CD4-positive, CD25-positive, alpha-beta regulatory T cell (primary cell): ENCODE measurements at regions not wholly inside any gene's neighbourhood (a gene's known extent, or its start where the extent isn't known, plus 50 kb on each side); places are given as distances from the start of the nearest gene placed in this dataset.

ENCODE experiments used
- ATAC-seq, 2 donors: fragments of 150-1000 bp; cut with Tn5 transposase; one replicate each; pipeline ENCODE4 v1.10.0; 2021; ENCODE audit warnings: low read depth in 2 of 2, moderate number of reproducible peaks in 2 of 2, moderate library complexity in 1 of 2
- DNase-seq, 3 donors: peaks; one replicate each; pipeline versions ENCODE4 v3.0.0 to v3.0.0-alpha.2; 2012 to 2022; ENCODE audit warnings: mixed read lengths in 1 of 3
- H3K27ac ChIP-seq: one replicate; pipeline ENCODE4 v1.7.0; 2013; ENCODE audit warnings: mild to moderate bottlenecking, low read length; ENCODE audit not compliant: insufficient read depth, poor library complexity, severe bottlenecking
- H3K27me3 ChIP-seq: one replicate; pipeline ENCODE4 v1.7.0; 2013; ENCODE audit warnings: low read length; ENCODE audit not compliant: control insufficient read depth, insufficient read depth
- H3K36me3 ChIP-seq: one replicate; pipeline ENCODE4 v1.7.0; 2013; ENCODE audit warnings: mild to moderate bottlenecking, low read length, moderate library complexity; ENCODE audit not compliant: control insufficient read depth, insufficient read depth
- H3K4me1 ChIP-seq: 2 replicates; pipeline ENCODE4 v1.7.0; 2013; ENCODE audit warnings: mild to moderate bottlenecking, low read length; ENCODE audit not compliant: insufficient read depth, control insufficient read depth, poor library complexity, severe bottlenecking
- H3K4me3 ChIP-seq: one replicate; pipeline ENCODE4 v1.7.0; 2013; ENCODE audit warnings: low read depth, mild to moderate bottlenecking, low read length, moderate library complexity
- H3K9me3 ChIP-seq, 2 experiments: 1 replicate in 1 of 2; 2 replicates in 1 of 2; pipeline ENCODE4 v1.7.0; 2013; ENCODE audit warnings: low read length in 2 of 2, mild to moderate bottlenecking in 1 of 2, moderate library complexity in 1 of 2; ENCODE audit not compliant: control insufficient read depth in 2 of 2
- H3K27ac Mint-ChIP-seq, 3 donors: one replicate each; pipeline ENCODE4 v1.8.0; 2020 to 2022; ENCODE audit warnings: mild to moderate bottlenecking in 3 of 3, mixed read lengths in 3 of 3, moderate library complexity in 2 of 3
- H3K27me3 Mint-ChIP-seq: one replicate; pipeline ENCODE4 v1.8.0; 2022; ENCODE audit warnings: mild to moderate bottlenecking, mixed read lengths
- H3K36me3 Mint-ChIP-seq: one replicate; pipeline ENCODE4 v1.8.0; 2020; ENCODE audit warnings: mixed read lengths
- H3K4me1 Mint-ChIP-seq, 4 donors: one replicate each; pipeline ENCODE4 v1.8.0; 2020 to 2022; ENCODE audit warnings: mixed read lengths in 4 of 4, mild to moderate bottlenecking in 1 of 4
- H3K4me3 Mint-ChIP-seq, 4 donors: one replicate each; pipeline ENCODE4 v1.8.0; 2020 to 2022; ENCODE audit warnings: mild to moderate bottlenecking in 4 of 4, mixed read lengths in 4 of 4, moderate library complexity in 3 of 4
- H3K9me3 Mint-ChIP-seq, 7 donors: one replicate each; pipeline ENCODE4 v1.8.0; 2020 to 2022; ENCODE audit warnings: mixed read lengths in 7 of 7, mild to moderate bottlenecking in 3 of 7, moderate library complexity in 2 of 7

DNA sequence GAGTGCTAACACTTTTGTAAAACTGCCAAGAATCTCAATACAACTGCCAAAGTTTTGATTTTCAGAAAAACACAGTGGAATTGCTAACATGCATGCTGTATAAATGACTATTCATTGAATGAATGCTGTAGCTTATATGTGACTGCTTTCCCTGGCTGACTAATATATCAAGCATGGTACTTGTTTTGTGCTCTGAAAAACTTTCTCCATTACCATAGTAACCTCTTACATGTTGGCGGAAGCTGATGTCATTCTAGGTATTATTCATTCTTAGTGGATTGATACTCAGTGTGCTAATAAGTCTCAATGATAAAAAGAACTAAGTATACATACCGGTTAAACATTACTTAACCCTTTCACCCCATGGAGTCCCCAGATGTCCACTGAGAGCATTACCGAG, 166.1 kb upstream of the MYO16 start:
- DNase-seq (peak in 2 of 3 donors; percentile 27 to 68), ATAC-seq (peak; percentile 84 to 94)
- H3K9me3 Mint-ChIP-seq = peaks cover 0 to 3% (median 1%) of the 10 kb centered on the region in 7 donors
- H3K27ac Mint-ChIP-seq = peak overlapping the region in 1 of 3 donors; percentile 21
- Histone ChIP-seq H3K36me3 (no peaks in the 10 kb centered on the region), H3K4me1 (no peaks in the 10 kb centered on the region), H3K4me3 (no peak overlapping the region), H3K9me3 (no peaks in the 10 kb centered on the region), H3K27me3 (no peaks in the 10 kb centered on the region), H3K27ac (peak overlapping the region; percentile 31)
- peak overlapping the region in 1 of 4 donors; percentile 12 for H3K4me3 Mint-ChIP-seq
- no peaks in the 10 kb centered on the region for H3K36me3 Mint-ChIP-seq
- H3K4me1 Mint-ChIP-seq = peaks cover 0 to 11% (median 9%) of the 10 kb centered on the region in 4 donors
- no peaks in the 10 kb centered on the region for H3K27me3 Mint-ChIP-seq

DNA sequence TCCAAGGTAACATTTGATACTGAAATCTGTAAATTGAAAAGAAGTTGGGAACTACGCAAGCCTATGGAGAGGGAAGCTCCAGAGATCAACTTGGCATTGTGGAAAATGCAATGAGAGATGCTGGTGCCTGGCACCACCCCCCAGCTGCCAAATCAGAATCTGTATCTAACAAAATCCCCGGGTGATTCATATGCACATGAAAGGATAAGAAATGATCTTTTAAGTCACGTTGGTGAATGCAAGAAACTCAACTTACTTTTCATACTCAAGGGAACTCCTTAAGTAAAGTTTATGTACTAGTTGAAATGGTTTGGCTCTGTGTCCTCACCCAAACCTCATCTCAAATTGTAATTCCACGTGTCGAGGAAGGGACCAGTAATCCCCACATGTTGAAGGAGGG, 158.5 kb upstream of the MYO16 start:
- peaks cover 2% of the 10 kb centered on the region for H3K27me3 ChIP-seq
- H3K4me1 ChIP-seq = no peaks in the 10 kb centered on the region
- H3K9me3 Mint-ChIP-seq = peaks cover 0 to 4% (median 2%) of the 10 kb centered on the region in 7 donors
- peaks cover 0 to 8% (median 4%) of the 10 kb centered on the region in 4 donors for H3K4me1 Mint-ChIP-seq
- H3K9me3 ChIP-seq = no peaks in the 10 kb centered on the region
- ATAC-seq (no peak), DNase-seq (no peak)
- peaks cover 3% of the 10 kb centered on the region for H3K36me3 Mint-ChIP-seq
- H3K4me3 Mint-ChIP-seq = no peak overlapping the region
- no peak overlapping the region for H3K4me3 ChIP-seq
- H3K36me3 ChIP-seq = no peaks in the 10 kb centered on the region
- H3K27ac ChIP-seq = no peak overlapping the region
- H3K27me3 Mint-ChIP-seq = peaks cover 4% of the 10 kb centered on the region
- H3K27ac Mint-ChIP-seq = no peak overlapping the region

DNA sequence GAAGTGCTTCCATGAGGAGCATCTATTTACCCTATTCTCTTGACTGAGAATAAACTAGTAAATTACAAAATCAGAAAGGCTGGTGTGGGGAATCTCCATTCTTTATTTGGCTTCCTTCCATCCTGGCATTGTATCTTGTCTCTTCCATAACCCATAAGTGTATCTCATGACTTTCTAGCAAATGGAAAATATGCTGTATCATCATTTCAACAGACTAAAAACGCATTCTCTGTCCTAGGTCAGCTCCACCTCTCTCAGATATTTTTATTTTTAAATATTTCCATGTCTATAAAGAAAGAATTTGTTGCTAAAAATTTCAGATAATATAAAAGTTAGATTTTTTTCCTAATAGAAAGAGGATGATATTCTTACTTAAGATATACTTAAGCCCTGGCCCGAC, 154.2 kb upstream of the MYO16 start:
- H3K4me3 Mint-ChIP-seq = no peak overlapping the region
- Histone ChIP-seq H3K4me1 (no peaks in the 10 kb centered on the region), H3K27ac (no peak overlapping the region), H3K9me3 (no peaks in the 10 kb centered on the region), H3K36me3 (no peaks in the 10 kb centered on the region), H3K27me3 (no peaks in the 10 kb centered on the region), H3K4me3 (no peak overlapping the region)
- no peak overlapping the region for H3K27ac Mint-ChIP-seq
- H3K36me3 Mint-ChIP-seq = peaks cover 3% of the 10 kb centered on the region
- DNase-seq (no peak), ATAC-seq (no peak)
- H3K9me3 Mint-ChIP-seq = peaks cover 0 to 2% (median 1%) of the 10 kb centered on the region in 7 donors
- H3K27me3 Mint-ChIP-seq = peaks cover 4% of the 10 kb centered on the region
- peaks cover 0 to 6% (median 2%) of the 10 kb centered on the region in 4 donors for H3K4me1 Mint-ChIP-seq

DNA sequence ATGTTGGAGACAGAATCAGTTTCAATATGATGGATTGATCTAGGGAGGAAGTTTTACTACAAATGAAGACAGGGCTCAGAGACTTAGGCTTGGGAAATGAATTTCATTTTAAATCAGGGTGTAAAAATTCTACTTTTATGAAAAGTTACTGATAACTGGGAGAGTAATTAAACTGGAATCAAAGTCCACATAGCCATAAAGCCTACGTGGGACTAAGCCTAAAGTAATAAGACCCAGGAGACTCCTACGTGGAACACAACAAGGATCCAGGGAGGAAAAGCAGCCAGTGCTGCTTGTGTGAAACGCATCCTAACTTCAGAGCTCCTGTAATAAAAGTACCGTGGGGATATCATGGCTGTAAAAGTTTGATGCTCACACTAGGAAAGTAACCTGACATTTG, 152.0 kb upstream of the MYO16 start:
- Histone ChIP-seq H3K27ac (no peak overlapping the region), H3K4me3 (no peak overlapping the region), H3K4me1 (no peaks in the 10 kb centered on the region), H3K36me3 (no peaks in the 10 kb centered on the region), H3K27me3 (no peaks in the 10 kb centered on the region), H3K9me3 (no peaks in the 10 kb centered on the region)
- H3K27me3 Mint-ChIP-seq = peaks cover 4% of the 10 kb centered on the region
- H3K4me3 Mint-ChIP-seq = no peak overlapping the region
- H3K9me3 Mint-ChIP-seq = peaks cover 0 to 2% (median 0%) of the 10 kb centered on the region in 7 donors
- no peaks in the 10 kb centered on the region for H3K4me1 Mint-ChIP-seq
- no peak for ATAC-seq
- H3K36me3 Mint-ChIP-seq = no peaks in the 10 kb centered on the region
- DNase-seq = no peak
- H3K27ac Mint-ChIP-seq = no peak overlapping the region

DNA sequence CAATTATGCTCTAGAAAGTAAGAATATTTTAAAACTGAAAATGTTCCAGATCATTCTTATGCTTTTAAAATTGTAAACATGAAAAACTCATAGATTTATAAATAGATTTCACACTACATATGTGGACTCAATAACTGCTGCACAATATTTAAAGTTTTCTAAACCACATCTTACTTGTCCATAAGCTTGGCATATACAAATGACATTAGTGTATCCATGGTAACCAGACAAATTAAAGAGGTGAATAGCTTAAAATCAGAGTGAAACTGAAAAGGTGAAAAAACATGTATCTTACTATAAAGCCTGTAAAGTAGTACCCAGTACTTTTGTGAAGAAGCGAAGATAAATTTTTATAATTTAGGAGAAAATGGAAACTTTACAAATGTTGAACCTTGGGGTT, 151.2 kb upstream of the MYO16 start:
- DNase-seq (no peak), ATAC-seq (no peak)
- no peaks in the 10 kb centered on the region for H3K27me3 ChIP-seq
- peaks cover 0 to 2% (median 0%) of the 10 kb centered on the region in 7 donors for H3K9me3 Mint-ChIP-seq
- no peak overlapping the region for H3K4me3 ChIP-seq
- no peak overlapping the region for H3K27ac Mint-ChIP-seq
- H3K27ac ChIP-seq = no peak overlapping the region
- H3K4me1 Mint-ChIP-seq = no peaks in the 10 kb centered on the region
- H3K36me3 ChIP-seq = no peaks in the 10 kb centered on the region
- H3K36me3 Mint-ChIP-seq = no peaks in the 10 kb centered on the region
- peaks cover 2% of the 10 kb centered on the region for H3K27me3 Mint-ChIP-seq
- no peak overlapping the region for H3K4me3 Mint-ChIP-seq
- H3K9me3 ChIP-seq = no peaks in the 10 kb centered on the region
- no peaks in the 10 kb centered on the region for H3K4me1 ChIP-seq

DNA sequence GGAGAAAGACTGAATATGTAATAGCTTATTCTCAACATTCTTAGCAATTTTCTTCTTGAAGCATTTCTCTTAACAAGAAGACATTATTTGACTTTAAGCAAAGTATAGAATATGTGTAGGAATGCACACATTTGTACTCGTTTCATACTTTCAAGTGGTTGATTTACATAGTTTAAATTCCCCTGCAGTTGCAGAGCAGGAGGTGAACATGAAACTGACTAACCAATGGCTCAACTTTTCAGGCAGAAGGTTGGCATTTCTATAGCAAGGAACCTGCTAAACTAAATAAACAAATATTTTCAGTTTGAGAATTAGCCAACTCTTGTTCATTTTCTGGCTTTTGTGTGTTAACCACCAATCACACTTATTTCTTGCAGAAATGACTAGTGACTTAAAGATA, 145.4 kb upstream of the MYO16 start:
- no peaks in the 10 kb centered on the region for H3K4me1 Mint-ChIP-seq
- H3K4me3 Mint-ChIP-seq = no peak overlapping the region
- H3K36me3 Mint-ChIP-seq = no peaks in the 10 kb centered on the region
- ATAC-seq = no peak
- Histone ChIP-seq H3K27ac (no peak overlapping the region), H3K27me3 (no peaks in the 10 kb centered on the region), H3K36me3 (no peaks in the 10 kb centered on the region), H3K4me1 (no peaks in the 10 kb centered on the region), H3K4me3 (no peak overlapping the region), H3K9me3 (peaks cover 0 to 3% of the 10 kb centered on the region in 2 experiments)
- DNase-seq = no peak
- peaks cover 0 to 10% (median 0%) of the 10 kb centered on the region in 7 donors for H3K9me3 Mint-ChIP-seq
- H3K27ac Mint-ChIP-seq = no peak overlapping the region
- H3K27me3 Mint-ChIP-seq = peaks cover 11% of the 10 kb centered on the region

DNA sequence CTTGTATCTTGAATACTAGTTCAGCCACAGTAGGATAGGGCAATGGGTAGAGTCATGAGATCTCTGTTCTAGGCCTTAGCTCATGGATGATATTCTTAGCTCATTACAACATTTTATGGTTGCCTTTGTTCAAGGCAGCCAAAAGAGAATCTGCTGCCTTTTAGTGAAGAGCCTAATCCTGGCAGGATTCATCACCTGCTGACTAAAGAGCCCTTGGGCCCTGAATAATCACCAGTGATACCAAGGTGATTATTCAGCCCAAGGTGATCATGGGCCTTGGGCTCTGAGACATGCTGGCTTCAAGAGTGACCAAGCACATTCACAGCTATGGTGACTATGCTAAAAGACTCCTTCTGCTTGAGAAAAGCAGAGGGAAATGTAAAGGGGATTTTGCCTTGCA, 143.3 kb upstream of the MYO16 start:
- no peak overlapping the region for H3K4me3 ChIP-seq
- Mint-ChIP-seq H3K4me3 (peak overlapping the region in 1 of 4 donors; percentile 13), H3K27ac (no peak overlapping the region), H3K36me3 (peaks cover 3% of the 10 kb centered on the region), H3K27me3 (peaks cover 11% of the 10 kb centered on the region), H3K9me3 (peaks cover 0 to 10% (median 2%) of the 10 kb centered on the region in 7 donors), H3K4me1 (no peaks in the 10 kb centered on the region)
- peaks cover 0 to 3% of the 10 kb centered on the region in 2 experiments for H3K9me3 ChIP-seq
- DNase-seq = no peak
- H3K36me3 ChIP-seq = no peaks in the 10 kb centered on the region
- H3K4me1 ChIP-seq = no peaks in the 10 kb centered on the region
- H3K27ac ChIP-seq = no peak overlapping the region
- ATAC-seq = no peak
- no peaks in the 10 kb centered on the region for H3K27me3 ChIP-seq

DNA sequence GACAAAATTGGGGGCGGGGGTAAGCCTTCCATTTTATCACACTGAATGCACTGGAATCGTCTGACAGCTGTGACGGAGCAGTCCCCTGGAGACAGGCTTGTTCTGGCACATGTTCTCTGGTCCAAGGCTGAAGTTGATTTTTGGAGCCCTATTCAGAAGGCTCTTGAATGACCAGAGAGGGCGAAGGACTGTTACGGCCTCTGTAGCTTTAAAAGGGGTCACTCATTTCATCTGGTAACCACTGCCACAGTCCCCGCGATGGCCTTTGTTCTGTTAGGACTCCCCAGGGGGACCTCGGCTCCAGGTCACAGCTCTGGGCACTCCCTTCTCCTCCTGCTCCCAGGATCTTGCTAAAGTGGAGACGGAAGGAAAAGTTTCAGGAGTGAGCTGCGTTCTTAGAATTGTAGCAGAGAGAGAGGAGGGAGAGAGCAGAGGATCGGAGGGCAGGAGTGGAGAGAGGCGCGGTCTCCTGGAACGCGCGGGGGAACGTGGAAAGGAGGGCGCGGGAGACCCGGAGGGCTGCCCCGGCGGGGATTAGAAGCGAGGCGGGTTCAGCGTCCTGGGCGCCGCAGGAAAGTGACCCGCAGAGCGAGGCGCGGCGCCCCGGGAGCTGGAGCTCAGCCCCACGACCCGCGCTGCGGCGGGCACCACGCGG, 134.3 kb upstream of the MYO16 start:
- Mint-ChIP-seq H3K4me1 (peaks cover 0 to 24% (median 14%) of the 10 kb centered on the region in 4 donors), H3K36me3 (peaks cover 2% of the 10 kb centered on the region), H3K27ac (peak overlapping the region in 1 of 3 donors; percentile 32), H3K27me3 (peaks cover 51% of the 10 kb centered on the region), H3K9me3 (peaks cover 0 to 8% (median 2%) of the 10 kb centered on the region in 7 donors), H3K4me3 (peak overlapping the region in 3 of 4 donors; percentile 80 to 93 (median 87))
- no peaks in the 10 kb centered on the region for H3K9me3 ChIP-seq
- H3K27ac ChIP-seq = no peak overlapping the region
- peaks cover 10% of the 10 kb centered on the region for H3K4me1 ChIP-seq
- H3K27me3 ChIP-seq = peaks cover 14% of the 10 kb centered on the region
- DNase-seq (no peak), ATAC-seq (no peak)
- H3K4me3 ChIP-seq = no peak overlapping the region
- no peaks in the 10 kb centered on the region for H3K36me3 ChIP-seq
